ENCODE measurements at regions not wholly inside any gene's neighbourhood (a gene's known extent, or its start where the extent isn't known, plus 50 kb on each side); places are given as distances from the start of the nearest gene placed in this dataset.

DNA sequence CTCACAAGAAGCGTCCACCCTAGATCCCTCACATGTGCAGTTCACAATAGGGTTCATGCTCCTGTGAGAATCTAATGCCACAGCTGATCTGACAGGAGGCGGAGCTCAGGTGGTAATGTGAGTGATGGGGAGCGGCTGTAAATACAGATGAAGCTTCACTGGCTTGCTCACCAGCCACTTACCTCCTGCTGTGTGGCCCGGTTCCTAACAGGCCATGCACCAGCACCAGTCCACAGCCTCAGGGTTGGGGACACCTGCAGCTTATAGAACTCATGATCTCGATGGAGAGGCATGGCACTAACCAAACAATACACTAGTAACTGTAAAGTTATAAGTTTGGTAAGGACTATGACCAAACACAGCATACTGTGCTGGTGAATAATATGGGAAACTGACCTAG, 368.0 kb upstream of the CDH5 start:
- TF ChIP-seq, protein P1, sequence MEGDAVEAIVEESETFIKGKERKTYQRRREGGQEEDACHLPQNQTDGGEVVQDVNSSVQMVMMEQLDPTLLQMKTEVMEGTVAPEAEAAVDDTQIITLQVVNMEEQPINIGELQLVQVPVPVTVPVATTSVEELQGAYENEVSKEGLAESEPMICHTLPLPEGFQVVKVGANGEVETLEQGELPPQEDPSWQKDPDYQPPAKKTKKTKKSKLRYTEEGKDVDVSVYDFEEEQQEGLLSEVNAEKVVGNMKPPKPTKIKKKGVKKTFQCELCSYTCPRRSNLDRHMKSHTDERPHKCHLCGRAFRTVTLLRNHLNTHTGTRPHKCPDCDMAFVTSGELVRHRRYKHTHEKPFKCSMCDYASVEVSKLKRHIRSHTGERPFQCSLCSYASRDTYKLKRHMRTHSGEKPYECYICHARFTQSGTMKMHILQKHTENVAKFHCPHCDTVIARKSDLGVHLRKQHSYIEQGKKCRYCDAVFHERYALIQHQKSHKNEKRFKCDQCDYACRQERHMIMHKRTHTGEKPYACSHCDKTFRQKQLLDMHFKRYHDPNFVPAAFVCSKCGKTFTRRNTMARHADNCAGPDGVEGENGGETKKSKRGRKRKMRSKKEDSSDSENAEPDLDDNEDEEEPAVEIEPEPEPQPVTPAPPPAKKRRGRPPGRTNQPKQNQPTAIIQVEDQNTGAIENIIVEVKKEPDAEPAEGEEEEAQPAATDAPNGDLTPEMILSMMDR (IDR thresholded peaks at IDR 0.05): no peak
- TF ChIP-seq POLR2A (IDR thresholded peaks at IDR 0.05) (no peak), EP300 (IDR thresholded peaks at IDR 0.05) (no peak), POLR2AphosphoS5 (IDR thresholded peaks at IDR 0.05) (no peak)
